Ovary (tissue), 7 donors: ENCODE measurements at regions not wholly inside any gene's neighbourhood (a gene's known extent, or its start where the extent isn't known, plus 50 kb on each side); places are given as distances from the start of the nearest gene placed in this dataset.

ENCODE experiments used
- DNase-seq, 5 donors: peaks; one replicate each; pipeline ENCODE4 v3.0.0-alpha.2; 2019 to 2020
- H3K27ac ChIP-seq, 2 donors: fragments of 200-600 bp; one replicate each; pipeline versions ENCODE4 v1.5.1 to v1.8.0; 2019 to 2022
- H3K27me3 ChIP-seq: fragments of 200-600 bp; one replicate; pipeline ENCODE4 v1.8.0; 2022
- H3K36me3 ChIP-seq: fragments of 200-600 bp; sonication (generic); one replicate; pipeline ENCODE4 v1.5.1; 2019
- H3K4me1 ChIP-seq: one replicate; pipeline ENCODE4 v1.8.1; 2013; ENCODE audit warnings: mild to moderate bottlenecking, moderate library complexity; ENCODE audit not compliant: insufficient read depth
- H3K4me3 ChIP-seq: fragments of 200-600 bp; sonication (generic); one replicate; pipeline ENCODE4 v1.5.1; 2017
- H3K9me3 ChIP-seq, 2 donors: fragments of 200-600 bp in 1 of 2; sonication (generic) in 1 of 2; one replicate each; pipeline versions ENCODE4 v1.5.1 to v1.8.1; 2013 to 2019; ENCODE audit warnings: mild to moderate bottlenecking in 1 of 2, moderate library complexity in 1 of 2
- CTCF ChIP-seq, 3 donors: fragments of 450-650 bp in 2 of 3; fragments of 200-600 bp in 1 of 3; IDR thresholded peaks; one replicate each; pipeline versions ENCODE4 v1.5.1 to v1.8.0; 2016 to 2022; ENCODE audit warnings: antibody characterized with exemption in 3 of 3, mild to moderate bottlenecking in 1 of 3
- EP300 ChIP-seq: sonication (generic); formaldehyde crosslinking; IDR thresholded peaks from one replicate; pipeline ENCODE4 v1.6.1; 2017; ENCODE audit warnings: antibody characterized with exemption
- POLR2A ChIP-seq: fragments of 450-650 bp; IDR thresholded peaks from one replicate; pipeline ENCODE4 v1.6.1; 2017; ENCODE audit warnings: antibody characterized with exemption, mild to moderate bottlenecking, moderate library complexity
- WGBS, 3 donors: extraction: QIAGEN DNeasy Blood & Tissue Kit in 1 of 3; methylation state at CpG; one replicate each; pipeline versions ENCODE4 v1.1.5 to v1.1.7; 2013 to 2017; 5-methylcytosine and 5-hydroxymethylcytosine counted together
- intact Hi-C, 4 donors: fragments of 100-400 bp; cut with DNase I; formaldehyde crosslinking; loops; one replicate each; pipeline versions ENCODE4 v1.11.0 to v1.15.1; 2022 to 2023
- donor health status: DM: no; HTN: no; CAD: no; lungs with moderate emphysema.
- donor health status: DM: no; HTN: no; CAD: no.
- donor health status: Bipolar disorder and iron deficiency.
- donor health status: DM: no; HTN: no; CAD: no.
- donor health status: DM: yes; HTN: yes; CAD: no.

- H3K9me3 ChIP-seq = no peaks in the 10 kb centered on the region
- no peak for DNase-seq
- H3K36me3 ChIP-seq = no peaks in the 10 kb centered on the region
- intact Hi-C loops = no loop called here
- H3K4me1 ChIP-seq = no peaks in the 10 kb centered on the region
- H3K27me3 ChIP-seq = no peaks in the 10 kb centered on the region
- no peak for TF ChIP-seq POLR2A
- H3K27ac ChIP-seq = no peak overlapping the region
- no peak overlapping the region for H3K4me3 ChIP-seq
- WGBS, 3 donors = 77 to 85% (median 78%) methylated on average over 2 of the region's 2 CpGs
These were observed 910.1 kb downstream of the MCTP2 start for GRCh38 chr15:95141486-95141885.

GRCh38 chr15:95142531-95142930 is 911.2 kb downstream of the MCTP2 start:
- 92 to 98% (median 97%) methylated on average over 1 of the region's 1 CpG for WGBS, 3 donors
- Histone ChIP-seq H3K4me3 (no peak overlapping the region), H3K27ac (no peak overlapping the region), H3K27me3 (no peaks in the 10 kb centered on the region), H3K36me3 (no peaks in the 10 kb centered on the region), H3K9me3 (no peaks in the 10 kb centered on the region), H3K4me1 (no peaks in the 10 kb centered on the region)
- no peak for TF ChIP-seq EP300
- TF ChIP-seq CTCF (IDR thresholded peaks at IDR 0.05) = no peak
- TF ChIP-seq POLR2A = no peak
- intact Hi-C loops = no loop called here
- no peak for DNase-seq

GRCh38 chr15:95146481-95146880 is 915.1 kb downstream of the MCTP2 start:
- TF ChIP-seq CTCF (IDR thresholded peaks at IDR 0.05) (no peak), EP300 (no peak), POLR2A (no peak)
- no peak for DNase-seq
- Histone ChIP-seq H3K9me3 (no peaks in the 10 kb centered on the region), H3K36me3 (no peaks in the 10 kb centered on the region), H3K4me3 (no peak overlapping the region), H3K4me1 (no peaks in the 10 kb centered on the region), H3K27me3 (no peaks in the 10 kb centered on the region), H3K27ac (no peak overlapping the region)
- intact Hi-C loops = no loop called here
- 65 to 81% (median 70%) methylated on average over 5 of the region's 5 CpGs for WGBS, 3 donors

GRCh38 chr15:95148183-95148582 is 916.8 kb downstream of the MCTP2 start:
- TF ChIP-seq CTCF (IDR thresholded peaks at IDR 0.05) (no peak), POLR2A (no peak), EP300 (no peak)
- Histone ChIP-seq H3K4me1 (no peaks in the 10 kb centered on the region), H3K4me3 (no peak overlapping the region), H3K27me3 (no peaks in the 10 kb centered on the region), H3K27ac (no peak overlapping the region), H3K9me3 (no peaks in the 10 kb centered on the region), H3K36me3 (no peaks in the 10 kb centered on the region)
- intact Hi-C loops = no loop called here
- DNase-seq = no peak
- WGBS, 3 donors = 72 to 87% (median 77%) methylated on average over 2 of the region's 2 CpGs

GRCh38 chr15:95149036-95149435 is 917.7 kb downstream of the MCTP2 start:
- 67 to 75% (median 74%) methylated on average over 3 of the region's 3 CpGs for WGBS, 3 donors
- H3K27ac ChIP-seq = no peak overlapping the region
- H3K9me3 ChIP-seq = no peaks in the 10 kb centered on the region
- H3K27me3 ChIP-seq = no peaks in the 10 kb centered on the region
- H3K4me1 ChIP-seq = no peaks in the 10 kb centered on the region
- TF ChIP-seq CTCF (IDR thresholded peaks at IDR 0.05) (no peak), POLR2A (no peak), EP300 (no peak)
- no peak overlapping the region for H3K4me3 ChIP-seq
- intact Hi-C loops = no loop called here
- no peak for DNase-seq
- no peaks in the 10 kb centered on the region for H3K36me3 ChIP-seq
